ENCODE measurements at regions not wholly inside any gene's neighbourhood (a gene's known extent, or its start where the extent isn't known, plus 50 kb on each side); places are given as distances from the start of the nearest gene placed in this dataset.

GRCh38 chr7:41145656-41146055 lies 557.2 kb downstream of the INHBA start:
- DNase-seq (ENCODE audit: low spot score) (no peak), ATAC-seq (ENCODE audit: insufficient number of reproducible peaks, low FRiP score, low read depth) (no peak)
- Histone ChIP-seq H3K27ac (no peak overlapping the region), H3K27me3 (replicated peaks; ENCODE audit: insufficient read depth) (no peaks in the 10 kb centered on the region), H3K4me1 (ENCODE audit: control insufficient read depth in 1 of 2, low read depth in 2 of 2) (no peaks in the 10 kb centered on the region), H3K4me3 (no peak overlapping the region), H3K9me3 (no peaks in the 10 kb centered on the region), H3K36me3 (no peaks in the 10 kb centered on the region)
- no peak for TF ChIP-seq CTCF (IDR thresholded peaks at IDR 0.05)

- no peaks in the 10 kb centered on the region for H3K4me1 ChIP-seq (ENCODE audit: control insufficient read depth in 1 of 2, low read depth in 2 of 2)
- no peaks in the 10 kb centered on the region for H3K27me3 ChIP-seq (replicated peaks; ENCODE audit: insufficient read depth)
- TF ChIP-seq CTCF (IDR thresholded peaks at IDR 0.05), result no peak
- H3K27ac ChIP-seq, result no peak overlapping the region
- no peaks in the 10 kb centered on the region for H3K36me3 ChIP-seq
- H3K9me3 ChIP-seq, result no peaks in the 10 kb centered on the region
- no peak for DNase-seq (ENCODE audit: low spot score)
- no peak for ATAC-seq (ENCODE audit: insufficient number of reproducible peaks, low FRiP score, low read depth)
- no peak overlapping the region for H3K4me3 ChIP-seq
Observed at GRCh38 chr7:41142904-41143473, 559.9 kb downstream of the INHBA start.

- no peak for ATAC-seq (ENCODE audit: insufficient number of reproducible peaks, low FRiP score, low read depth)
- TF ChIP-seq CTCF (IDR thresholded peaks at IDR 0.05), result no peak
- Histone ChIP-seq H3K27ac (no peak overlapping the region), H3K9me3 (no peaks in the 10 kb centered on the region), H3K27me3 (replicated peaks; ENCODE audit: insufficient read depth) (no peaks in the 10 kb centered on the region), H3K36me3 (no peaks in the 10 kb centered on the region), H3K4me3 (no peak overlapping the region), H3K4me1 (ENCODE audit: control insufficient read depth in 1 of 2, low read depth in 2 of 2) (no peaks in the 10 kb centered on the region)
- no peak for DNase-seq (ENCODE audit: low spot score)
Observed at GRCh38 chr7:41139789-41140188, 563.1 kb downstream of the INHBA start.

- Histone ChIP-seq H3K9me3 (no peaks in the 10 kb centered on the region), H3K27ac (no peak overlapping the region), H3K36me3 (no peaks in the 10 kb centered on the region), H3K4me1 (ENCODE audit: control insufficient read depth in 1 of 2, low read depth in 2 of 2) (peaks cover 0 to 11% of the 10 kb centered on the region in 2 donors), H3K4me3 (no peak overlapping the region), H3K27me3 (replicated peaks; ENCODE audit: insufficient read depth) (no peaks in the 10 kb centered on the region)
- DNase-seq (ENCODE audit: low spot score) (no peak), ATAC-seq (ENCODE audit: insufficient number of reproducible peaks, low FRiP score, low read depth) (no peak)
- TF ChIP-seq CTCF (IDR thresholded peaks at IDR 0.05), result no peak
Observed at GRCh38 chr7:41136551-41136950, 566.3 kb downstream of the INHBA start.

GRCh38 chr7:41135511-41135910 lies 567.4 kb downstream of the INHBA start:
- Histone ChIP-seq H3K27ac (no peak overlapping the region), H3K27me3 (replicated peaks; ENCODE audit: insufficient read depth) (no peaks in the 10 kb centered on the region), H3K9me3 (no peaks in the 10 kb centered on the region), H3K4me3 (no peak overlapping the region), H3K36me3 (no peaks in the 10 kb centered on the region), H3K4me1 (ENCODE audit: control insufficient read depth in 1 of 2, low read depth in 2 of 2) (peaks cover 0 to 11% of the 10 kb centered on the region in 2 donors)
- no peak for DNase-seq (ENCODE audit: low spot score)
- TF ChIP-seq CTCF (IDR thresholded peaks at IDR 0.05), result no peak
- ATAC-seq (ENCODE audit: insufficient number of reproducible peaks, low FRiP score, low read depth), result no peak
